ENCODE measurements at regions not wholly inside any gene's neighbourhood (a gene's known extent, or its start where the extent isn't known, plus 50 kb on each side); places are given as distances from the start of the nearest gene placed in this dataset.

DNA sequence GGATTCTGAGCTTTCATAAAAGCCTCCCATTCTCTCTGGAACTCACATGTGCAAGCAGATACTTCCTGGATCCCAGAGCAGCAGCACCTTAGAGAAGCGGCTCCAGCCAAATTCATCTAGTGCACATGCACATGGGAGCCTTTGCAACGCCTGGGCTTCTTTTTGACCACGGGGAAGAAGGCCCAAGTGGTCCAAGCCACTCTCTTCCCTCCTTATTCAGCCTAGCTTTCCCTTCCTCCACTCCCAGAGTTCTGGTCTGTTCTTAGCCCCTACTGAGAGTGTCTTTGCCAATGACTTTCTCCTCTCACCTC, 118.7 kb downstream of the ZNF365 start:
- TF ChIP-seq, protein P1, sequence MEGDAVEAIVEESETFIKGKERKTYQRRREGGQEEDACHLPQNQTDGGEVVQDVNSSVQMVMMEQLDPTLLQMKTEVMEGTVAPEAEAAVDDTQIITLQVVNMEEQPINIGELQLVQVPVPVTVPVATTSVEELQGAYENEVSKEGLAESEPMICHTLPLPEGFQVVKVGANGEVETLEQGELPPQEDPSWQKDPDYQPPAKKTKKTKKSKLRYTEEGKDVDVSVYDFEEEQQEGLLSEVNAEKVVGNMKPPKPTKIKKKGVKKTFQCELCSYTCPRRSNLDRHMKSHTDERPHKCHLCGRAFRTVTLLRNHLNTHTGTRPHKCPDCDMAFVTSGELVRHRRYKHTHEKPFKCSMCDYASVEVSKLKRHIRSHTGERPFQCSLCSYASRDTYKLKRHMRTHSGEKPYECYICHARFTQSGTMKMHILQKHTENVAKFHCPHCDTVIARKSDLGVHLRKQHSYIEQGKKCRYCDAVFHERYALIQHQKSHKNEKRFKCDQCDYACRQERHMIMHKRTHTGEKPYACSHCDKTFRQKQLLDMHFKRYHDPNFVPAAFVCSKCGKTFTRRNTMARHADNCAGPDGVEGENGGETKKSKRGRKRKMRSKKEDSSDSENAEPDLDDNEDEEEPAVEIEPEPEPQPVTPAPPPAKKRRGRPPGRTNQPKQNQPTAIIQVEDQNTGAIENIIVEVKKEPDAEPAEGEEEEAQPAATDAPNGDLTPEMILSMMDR (IDR thresholded peaks at IDR 0.05) = no peak
- no peak for TF ChIP-seq POLR2A (IDR thresholded peaks at IDR 0.05)
- TF ChIP-seq POLR2AphosphoS5 (IDR thresholded peaks at IDR 0.05) = no peak
